ENCODE measurements at regions not wholly inside any gene's neighbourhood (a gene's known extent, or its start where the extent isn't known, plus 50 kb on each side); places are given as distances from the start of the nearest gene placed in this dataset.
A peak's percentile ranks its signal among the peaks of the same experiment; 100 is the strongest.

DNA sequence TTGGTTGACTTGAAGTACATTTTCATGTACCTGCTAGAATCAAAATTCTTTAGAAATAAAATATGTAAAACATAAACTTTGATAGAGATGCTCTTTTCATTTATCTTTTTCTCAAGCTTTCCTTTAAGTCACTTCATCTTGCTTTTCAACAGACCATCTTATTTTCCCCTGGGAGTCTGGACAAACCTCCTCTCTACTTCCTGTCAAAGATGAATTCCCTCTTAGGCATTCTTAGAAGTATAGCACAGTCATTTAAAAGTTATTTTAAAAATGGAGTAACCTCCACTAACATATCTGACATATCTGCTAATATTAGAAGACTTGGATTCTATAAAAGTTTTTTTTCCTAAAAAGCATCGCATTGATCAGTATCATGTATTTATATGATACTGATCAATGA, 84.8 kb upstream of the PAX6 start:
- no peak for DNase-seq

DNA sequence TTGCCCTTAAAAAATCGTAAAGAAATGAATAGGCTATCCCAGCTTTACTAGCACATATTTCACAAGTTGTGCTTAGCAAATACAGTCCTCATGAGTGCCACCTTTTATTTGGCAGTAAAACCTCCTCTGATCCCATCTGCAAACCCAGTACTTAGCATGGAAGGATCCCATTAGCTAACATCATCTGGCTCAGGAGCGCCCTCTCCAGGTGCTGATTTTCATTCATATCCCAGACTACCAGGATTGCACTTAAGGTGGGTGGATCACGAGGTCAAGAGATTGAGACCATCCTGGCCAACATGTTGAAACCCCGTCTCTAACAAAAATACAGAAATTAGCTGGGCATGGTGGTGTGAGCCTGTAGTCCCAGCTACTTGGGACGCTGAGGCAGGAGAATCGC, 76.1 kb upstream of the PAX6 start:
- DNase-seq: no peak

DNA sequence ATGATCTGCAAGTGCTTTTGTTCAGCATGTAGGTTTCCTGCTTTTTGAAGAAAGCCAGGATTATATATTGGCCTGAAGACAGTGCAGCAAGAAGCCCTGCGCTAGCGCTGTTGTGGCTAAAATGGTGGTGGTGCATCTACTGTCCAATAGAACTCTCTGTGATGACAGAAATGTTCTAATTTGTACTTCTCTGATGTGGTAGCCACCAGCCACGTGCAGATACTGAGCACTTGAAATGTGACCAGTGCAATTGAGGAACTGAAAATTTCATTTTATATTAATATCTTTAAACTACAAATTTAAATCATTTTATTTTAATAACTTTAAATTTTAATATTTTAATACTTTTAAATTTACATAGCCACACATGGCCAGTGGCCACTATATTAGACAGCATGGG, 73.0 kb upstream of the PAX6 start:
- no peak for DNase-seq

DNA sequence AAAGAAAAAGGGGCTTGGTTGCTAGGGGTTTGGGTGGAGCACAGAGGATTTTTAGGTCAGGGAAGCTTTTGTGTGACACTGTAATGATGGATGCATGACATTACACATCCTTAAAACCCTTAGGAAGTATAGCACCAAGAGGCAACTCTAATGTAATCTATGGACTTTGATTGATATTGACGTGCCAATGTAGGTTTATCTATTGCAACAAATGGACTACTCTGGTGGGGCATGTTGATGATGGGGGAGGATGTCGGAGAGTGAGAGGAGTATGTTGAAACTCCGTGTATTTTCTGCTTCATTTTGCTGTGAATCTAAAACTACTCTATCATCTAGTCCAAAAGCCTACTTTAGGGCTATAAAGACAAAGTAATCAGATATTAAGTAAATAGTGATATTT, 72.3 kb upstream of the PAX6 start:
- DNase-seq: no peak

DNA sequence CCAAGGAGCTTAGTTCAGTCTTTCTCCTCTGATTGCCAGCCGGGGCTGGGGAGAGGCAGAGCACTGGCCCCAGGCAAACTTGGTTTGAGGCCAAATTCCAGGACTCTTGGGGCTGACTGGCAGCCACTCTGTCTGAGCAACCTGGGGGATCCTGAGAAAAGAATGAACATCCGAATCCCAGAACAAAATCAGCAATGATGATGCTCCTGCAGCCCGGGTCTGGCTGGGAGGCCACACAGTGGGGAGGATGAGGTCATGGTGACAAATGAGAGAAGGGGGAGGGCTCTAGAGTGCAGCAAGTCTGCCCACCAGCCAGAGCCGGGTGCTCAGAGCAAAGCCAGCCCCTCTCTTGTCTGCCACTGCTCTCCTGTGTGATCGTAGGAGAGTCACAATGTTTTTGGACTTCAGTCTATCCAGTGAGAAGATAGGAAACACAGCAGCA, 71.8 kb upstream of the PAX6 start:
- no peak for DNase-seq

DNA sequence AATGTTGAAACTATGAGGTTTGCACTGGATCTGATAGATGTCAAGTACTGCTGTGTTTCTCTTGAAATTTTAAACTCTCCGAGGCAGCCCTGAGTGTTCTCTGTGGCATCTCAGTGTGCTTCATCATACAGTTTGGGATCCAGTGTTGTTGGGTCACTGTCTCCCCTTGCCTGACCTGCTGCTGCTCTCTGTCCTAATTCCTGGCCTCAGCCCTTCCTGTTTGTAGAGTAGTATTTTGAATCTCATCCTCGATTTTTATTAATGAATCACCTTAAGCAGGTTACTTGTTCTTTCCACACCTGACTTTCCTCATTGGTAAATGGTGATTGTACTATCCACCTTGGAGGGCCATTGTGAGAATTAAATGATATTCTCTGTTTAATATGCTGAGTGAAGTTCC, 70.7 kb upstream of the PAX6 start:
- no peak for DNase-seq

DNA sequence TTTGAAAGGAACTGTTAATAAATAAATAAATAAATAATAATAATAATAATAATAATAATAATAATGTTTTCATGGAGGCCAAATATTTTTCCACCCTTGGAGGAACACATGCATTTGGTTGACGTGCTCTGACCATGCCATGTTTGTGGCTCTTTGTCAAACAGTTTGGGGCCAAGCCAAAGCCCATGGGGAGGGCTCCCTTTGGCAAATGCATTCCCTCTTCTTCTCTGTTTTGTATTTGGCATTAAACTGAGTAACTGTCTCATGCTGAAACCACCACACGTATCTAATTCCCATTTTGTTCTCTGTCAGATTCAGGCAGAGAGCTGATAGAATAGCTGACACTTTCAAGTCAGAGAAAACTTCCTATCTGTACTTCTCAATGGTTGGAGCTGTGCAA, 68.6 kb upstream of the PAX6 start:
- DNase-seq: no peak

DNA sequence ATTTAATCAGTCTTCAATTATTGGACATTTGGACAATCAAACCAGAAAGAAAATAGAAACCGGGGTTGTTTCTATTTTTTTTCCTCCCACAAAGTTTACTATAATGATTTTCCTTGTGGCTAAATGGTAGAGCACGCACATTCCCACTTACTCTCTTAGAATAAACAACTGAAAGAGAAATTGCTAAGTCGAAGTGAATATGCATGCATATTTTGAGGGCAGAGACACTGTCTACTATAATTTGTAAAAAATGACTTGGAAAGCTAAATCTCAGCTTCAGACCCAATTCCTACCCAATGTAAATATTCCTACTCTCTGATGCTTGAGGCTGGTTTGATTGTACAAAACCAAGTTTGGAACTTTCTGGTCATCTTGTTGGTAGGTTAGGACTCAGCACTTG, 66.7 kb upstream of the PAX6 start:
- no peak for DNase-seq

DNA sequence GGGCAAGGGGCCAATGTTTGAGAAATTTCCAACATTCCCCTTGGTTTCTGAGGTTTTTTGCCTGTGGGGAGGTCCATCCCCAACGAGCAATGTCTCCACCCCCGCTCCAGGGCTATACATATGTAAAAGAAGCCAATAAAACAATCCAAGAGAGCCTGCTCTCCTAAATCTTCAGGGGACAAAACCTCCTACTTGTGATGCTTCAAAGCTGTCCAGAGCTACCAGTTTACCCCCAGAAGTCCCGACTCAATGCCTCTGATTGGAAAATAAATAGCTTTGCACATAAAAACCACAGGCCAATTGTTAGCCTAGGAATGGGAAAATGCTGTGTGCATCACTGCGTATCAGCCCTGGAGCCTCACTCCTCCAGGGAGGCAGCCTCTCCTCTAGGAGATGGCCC, 66.0 kb upstream of the PAX6 start:
- no peak for DNase-seq

DNA sequence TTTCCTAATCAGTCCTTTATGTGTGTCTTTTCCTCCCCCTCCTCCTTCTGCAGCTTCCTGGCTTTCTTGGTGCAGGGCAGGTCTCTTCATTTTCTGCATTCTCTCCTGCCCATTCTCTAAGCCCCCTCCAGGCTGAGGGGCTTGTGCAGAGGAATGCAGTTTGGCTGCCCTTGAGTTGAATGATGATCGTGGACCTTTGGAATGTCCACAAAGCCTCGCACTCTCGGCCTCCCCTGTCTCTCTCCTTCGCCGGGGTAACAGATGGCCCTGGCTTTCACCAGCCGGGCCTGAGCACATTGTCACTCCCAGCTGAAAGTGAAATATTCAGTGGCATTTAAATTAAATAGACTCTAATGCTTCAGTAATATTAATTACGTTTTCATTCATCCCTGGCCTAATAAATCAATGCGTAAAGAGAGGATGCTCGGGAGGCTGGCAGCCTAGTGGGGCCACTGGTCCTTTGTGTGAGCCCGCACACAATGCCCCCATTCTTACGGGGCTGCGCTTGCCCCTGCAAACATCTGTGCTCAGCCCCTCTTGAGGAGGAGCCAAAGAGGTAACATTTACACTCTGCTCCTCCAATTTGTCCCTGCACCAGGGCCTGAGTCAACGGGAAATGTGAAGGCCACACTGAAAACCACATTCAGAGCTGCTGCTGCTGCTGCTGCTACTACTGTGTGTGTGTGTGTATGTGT, 64.9 kb upstream of the PAX6 start:
- DNase-seq: no peak

DNA sequence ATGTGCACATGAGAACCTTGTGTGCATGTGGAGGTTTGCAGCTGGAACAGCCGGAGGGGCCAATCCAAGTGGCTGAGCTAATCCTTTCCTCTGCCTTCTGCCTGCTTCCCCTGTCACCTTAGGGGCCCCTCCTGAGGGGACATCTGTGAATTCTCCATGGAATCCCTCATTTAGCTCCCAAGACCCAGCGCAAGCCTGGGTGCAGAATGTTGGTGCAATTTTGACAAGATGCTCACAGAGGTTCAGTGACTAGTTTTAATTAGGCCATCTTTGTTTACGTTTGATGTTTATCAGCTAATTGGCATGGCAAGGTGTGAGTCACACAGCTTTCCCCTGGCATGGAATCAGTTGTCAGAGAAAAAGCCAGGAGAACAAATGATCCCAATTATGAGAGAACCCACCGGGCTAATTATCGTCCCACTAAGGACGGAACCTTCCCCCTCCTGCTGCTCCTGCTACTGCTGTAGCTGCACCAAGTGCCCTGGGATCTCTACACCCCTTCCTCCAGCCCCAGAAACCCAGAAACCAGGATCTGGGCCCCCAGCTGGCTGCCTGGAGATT, 63.6 kb upstream of the PAX6 start:
- DNase-seq: no peak

DNA sequence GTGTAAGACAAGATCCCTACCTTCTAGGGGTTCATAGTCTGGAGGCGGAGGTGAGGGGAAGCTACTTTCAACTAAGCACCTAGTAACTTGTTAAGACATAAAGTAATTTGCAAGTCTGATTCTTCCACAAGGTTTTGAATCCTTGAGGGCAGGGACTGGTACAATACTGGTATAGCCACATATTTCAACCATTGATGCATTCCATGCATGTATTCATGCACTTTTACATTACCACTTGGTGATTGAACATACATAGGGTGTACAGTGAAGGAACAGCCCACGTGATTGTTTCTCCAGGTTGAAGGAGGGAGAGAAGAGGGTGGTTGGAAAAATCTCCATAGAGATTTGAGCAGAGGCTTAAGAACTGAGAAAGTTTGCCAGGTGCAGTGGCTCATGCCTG, 62.0 kb upstream of the PAX6 start:
- DNase-seq: no peak

DNA sequence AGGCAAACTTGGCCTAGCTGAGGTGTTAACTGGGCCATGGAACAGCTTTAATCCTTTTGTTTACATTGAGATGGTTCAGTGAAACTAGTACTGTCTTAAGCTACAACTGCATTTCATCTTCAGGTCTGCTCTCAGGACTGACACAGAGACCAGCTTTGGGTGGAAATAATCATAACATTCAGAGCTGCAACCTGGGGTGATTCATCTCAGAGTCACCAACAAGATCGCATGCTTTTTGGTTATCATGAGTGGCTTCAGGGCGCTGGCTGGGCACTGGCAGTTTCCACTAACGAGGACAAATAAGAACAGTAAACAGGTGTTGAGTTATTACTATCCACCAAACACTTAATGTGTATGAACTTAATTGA, 60.9 kb upstream of the PAX6 start:
- no peak for DNase-seq

DNA sequence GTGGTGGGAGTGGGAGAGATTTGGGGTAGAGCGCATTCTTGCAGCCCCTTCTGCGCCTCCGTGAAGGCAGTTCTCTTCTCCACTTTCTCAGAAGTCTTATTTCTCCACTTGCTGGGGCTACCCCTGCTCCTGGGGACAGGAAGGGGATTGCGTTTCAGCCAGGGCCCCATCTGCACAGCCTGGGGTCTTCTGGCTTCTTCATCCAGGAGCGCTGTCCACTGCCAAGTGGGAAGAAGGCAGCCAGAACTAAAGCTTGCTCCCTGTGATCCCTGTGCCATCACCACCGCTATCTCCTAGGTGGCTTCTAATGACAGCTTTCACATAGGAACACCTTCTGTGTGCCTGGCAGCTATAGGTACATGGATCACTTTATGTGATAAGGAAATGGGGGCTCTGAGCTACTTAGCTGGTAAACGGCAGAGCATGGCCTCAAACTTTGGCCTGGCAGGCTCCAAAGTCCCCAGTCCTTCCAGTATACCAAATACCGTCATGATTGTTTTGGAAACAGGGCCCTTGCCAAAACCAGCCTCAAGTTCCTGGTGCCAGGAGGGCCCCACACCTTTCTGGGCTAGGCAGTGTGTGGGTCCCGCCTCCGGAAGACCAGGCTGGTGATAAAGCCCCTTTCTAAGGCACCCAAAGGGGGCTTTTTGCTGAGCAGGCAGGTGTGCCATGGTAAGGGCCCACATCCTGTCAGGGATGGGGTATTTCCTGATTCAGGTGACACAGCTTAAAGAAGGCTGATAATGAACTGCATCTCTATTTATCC, 60.4 kb upstream of the PAX6 start:
- DNase-seq: no peak

DNA sequence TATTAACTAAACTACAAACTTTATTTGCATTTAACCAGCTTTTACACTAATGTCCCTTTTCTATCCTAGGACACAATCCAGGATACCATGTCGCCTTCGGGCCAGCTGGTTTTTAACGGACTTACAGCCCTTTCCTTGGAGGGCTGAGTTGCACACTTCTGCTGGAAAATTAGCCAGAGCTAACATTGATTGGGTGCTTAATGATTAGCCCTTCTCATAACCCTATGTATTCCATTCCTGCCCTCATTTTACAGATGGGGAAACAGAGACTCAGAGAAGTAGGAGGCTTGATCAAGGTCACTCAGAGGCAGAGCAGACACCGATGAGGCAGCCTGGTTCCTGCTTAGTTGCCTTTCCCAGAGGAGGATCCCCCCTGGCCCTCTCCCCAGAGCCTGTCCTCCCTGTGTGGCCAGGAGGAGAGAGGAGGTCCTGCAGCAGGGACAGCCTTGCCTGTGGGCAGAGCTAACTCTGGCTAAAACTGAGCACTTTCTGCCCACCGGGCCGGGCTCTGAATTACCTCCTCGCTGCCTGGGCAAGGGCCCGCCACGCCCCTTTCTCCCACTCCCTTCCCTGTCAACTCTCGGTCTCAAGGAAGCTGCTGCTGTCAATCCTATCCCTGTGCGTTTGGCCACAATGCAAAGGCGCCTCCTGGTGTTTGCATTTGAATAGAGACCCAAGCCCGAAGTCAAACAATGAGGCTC, 59.6 kb upstream of the PAX6 start:
- peak; percentile 1 for DNase-seq

DNA sequence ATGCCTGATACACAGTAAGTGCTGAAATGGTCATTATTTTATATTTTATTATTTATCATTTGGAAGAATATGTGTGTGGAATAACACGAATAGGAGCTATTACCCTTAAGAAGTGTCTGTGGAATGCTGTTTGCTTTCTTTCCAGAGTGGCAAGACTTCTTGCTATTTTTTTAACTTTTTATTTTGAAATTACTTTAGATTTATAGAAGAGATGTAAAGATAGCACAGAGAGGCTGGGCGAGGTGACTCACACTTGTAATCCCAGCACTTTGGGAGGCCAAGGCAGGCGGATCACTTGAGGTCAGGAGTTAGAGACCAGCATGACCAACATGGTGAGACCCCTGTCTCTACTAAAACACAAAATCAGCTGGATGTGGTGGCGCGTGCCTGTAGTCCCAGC, 58.9 kb upstream of the PAX6 start:
- no peak for DNase-seq

DNA sequence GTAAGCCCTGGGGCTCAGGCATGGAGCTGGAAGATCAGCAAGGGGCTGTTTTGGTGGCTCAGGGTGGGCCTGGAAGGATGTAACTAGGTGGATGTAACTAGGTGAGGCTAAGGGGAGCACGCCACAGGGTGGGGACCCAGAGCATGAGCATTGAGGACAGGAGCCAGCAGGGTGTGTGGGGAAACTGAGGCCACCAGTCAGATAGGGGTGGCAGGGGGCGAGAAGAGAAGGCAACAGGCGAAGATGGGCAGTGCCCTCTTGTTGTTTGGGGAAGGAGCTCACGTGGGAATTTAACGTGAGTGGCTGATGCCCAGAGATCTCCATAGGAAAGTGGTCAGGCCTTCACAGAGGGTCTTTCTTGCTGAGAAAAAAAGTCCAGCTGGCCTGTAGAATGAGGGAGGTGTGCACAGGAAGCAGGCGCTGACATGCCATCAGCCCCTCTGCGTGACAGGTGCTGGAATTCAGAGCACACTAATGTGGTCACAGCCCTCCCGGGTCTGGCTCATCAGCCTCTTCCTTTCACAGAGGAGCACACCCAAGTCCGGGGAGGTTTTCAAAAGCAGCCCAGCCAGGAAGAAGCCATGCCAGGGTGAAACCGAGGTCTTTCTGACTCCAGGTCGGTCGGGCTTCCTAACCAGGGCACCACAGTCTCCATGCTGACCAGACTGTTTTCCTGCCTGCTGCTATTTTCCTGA, 54.6 kb upstream of the PAX6 start:
- DNase-seq: no peak

DNA sequence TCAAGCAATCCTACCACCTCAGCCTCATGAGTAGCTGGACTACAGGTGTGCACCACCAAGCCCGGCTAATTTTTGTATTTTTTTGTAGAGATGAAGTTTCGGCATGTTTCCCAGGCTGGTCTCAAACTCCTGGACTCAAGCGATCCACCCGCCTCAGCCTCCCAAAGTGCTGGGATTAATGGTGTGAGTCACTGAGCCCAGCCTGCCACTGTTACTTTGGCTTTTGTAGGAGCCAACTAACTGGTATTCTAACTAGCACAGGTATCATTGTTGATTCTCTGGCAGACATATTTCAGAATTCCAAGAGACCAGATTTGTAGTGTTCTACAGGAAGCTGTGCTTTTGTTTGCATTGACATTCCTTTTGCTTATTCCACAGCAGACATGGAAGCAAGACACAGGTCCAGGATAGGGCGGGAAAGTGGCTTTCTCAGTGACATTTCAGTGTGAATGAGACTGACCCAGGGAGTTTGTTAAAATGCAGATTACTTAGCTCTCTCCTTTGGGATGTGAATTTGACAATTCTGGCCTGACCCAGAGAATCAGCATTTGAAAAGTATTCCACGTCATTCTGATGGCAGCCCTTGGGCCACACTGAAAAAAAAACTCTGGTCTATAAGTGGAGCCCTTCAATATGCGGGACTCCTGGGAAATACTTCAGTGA, 52.2 kb upstream of the PAX6 start:
- no peak for DNase-seq

DNA sequence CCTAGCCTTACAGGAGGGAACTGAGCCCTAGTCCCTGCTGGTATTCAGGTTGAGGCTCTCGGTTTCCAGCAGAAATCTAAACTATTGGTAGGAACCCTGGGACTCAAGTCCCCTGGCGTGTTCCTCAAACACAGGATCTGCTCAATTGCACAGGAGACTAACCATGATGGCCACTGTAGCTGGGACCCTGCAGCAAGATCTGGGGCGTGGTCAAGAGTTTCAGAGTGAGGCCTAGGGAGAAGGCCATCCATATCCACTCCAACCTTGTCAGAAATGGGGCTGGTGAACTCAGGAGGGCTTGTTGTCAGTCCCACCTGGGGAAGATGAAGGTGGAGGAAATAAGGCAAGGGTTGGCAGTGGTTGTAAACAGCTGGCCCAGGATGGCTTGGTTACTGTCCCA, 49.9 kb upstream of the PAX6 start:
- no peak for DNase-seq
